ENCODE measurements at regions not wholly inside any gene's neighbourhood (a gene's known extent, or its start where the extent isn't known, plus 50 kb on each side); places are given as distances from the start of the nearest gene placed in this dataset.
A peak's percentile ranks its signal among the peaks of the same experiment; 100 is the strongest.

DNA sequence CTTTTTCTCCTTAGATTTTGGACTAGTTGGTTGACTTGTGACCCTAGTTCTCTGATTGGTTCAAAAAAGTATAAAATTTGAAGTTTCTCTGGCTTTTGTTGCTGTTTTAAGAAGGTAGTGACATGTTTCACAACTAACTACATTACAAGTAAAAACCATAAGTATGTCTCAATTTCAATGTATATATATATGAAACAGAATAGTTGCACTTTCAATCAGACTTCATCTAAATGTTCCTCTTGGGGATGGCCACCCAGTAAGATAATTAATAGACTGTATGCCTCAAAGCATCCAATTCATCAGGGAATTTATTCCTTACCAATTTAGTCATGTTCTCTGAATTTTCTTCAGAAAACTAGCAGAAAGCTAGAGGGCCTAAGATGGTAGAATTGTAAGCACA is 259.7 kb downstream of the RPRM start:
- Histone ChIP-seq H3K4me3 (ENCODE audit: low read depth, low read length) (no peak overlapping the region), H3K4me1 (ENCODE audit: control insufficient read depth, insufficient read depth, low read length) (no peaks in the 10 kb centered on the region), H3K27ac (ENCODE audit: low read depth, low read length) (no peak overlapping the region), H3K27me3 (ENCODE audit: control insufficient read depth, insufficient read depth, low read length) (no peaks in the 10 kb centered on the region), H3K9me3 (ENCODE audit: control insufficient read depth, insufficient read depth, low read length) (no peaks in the 10 kb centered on the region), H3K36me3 (ENCODE audit: control insufficient read depth, insufficient read depth, low read length) (no peaks in the 10 kb centered on the region)
- DNase-seq (ENCODE audit: low read depth in 4 of 6, low spot score in 6 of 6) = no peak

DNA sequence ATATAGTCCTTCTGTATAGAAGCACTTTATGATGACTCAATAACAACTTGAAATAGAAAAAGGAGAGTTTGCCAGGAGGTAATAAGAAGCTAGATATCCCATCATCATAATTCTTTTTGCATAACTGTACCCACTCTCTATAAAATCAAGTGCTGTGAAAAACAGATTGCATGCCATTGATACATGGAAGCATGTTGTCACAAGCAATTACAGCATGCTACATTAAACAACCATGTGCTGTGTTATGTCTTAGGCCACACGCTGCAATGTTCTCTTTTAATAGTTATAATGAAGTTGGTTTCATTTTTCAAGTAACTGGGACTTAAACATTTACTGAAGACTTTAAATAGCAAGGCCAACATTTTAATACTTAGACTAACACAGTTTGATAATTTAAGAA is 264.2 kb downstream of the RPRM start:
- Histone ChIP-seq H3K36me3 (ENCODE audit: control insufficient read depth, insufficient read depth, low read length) (no peaks in the 10 kb centered on the region), H3K4me3 (ENCODE audit: low read depth, low read length) (no peak overlapping the region), H3K9me3 (ENCODE audit: control insufficient read depth, insufficient read depth, low read length) (no peaks in the 10 kb centered on the region), H3K27me3 (ENCODE audit: control insufficient read depth, insufficient read depth, low read length) (no peaks in the 10 kb centered on the region), H3K27ac (ENCODE audit: low read depth, low read length) (no peak overlapping the region), H3K4me1 (ENCODE audit: control insufficient read depth, insufficient read depth, low read length) (no peaks in the 10 kb centered on the region)
- peak in 1 of 6 donors; percentile 77 for DNase-seq (ENCODE audit: low read depth in 4 of 6, low spot score in 6 of 6)
- WGBS (ENCODE audit: insufficient coverage) = no CpG with 5 or more reads among the region's 1 CpG

DNA sequence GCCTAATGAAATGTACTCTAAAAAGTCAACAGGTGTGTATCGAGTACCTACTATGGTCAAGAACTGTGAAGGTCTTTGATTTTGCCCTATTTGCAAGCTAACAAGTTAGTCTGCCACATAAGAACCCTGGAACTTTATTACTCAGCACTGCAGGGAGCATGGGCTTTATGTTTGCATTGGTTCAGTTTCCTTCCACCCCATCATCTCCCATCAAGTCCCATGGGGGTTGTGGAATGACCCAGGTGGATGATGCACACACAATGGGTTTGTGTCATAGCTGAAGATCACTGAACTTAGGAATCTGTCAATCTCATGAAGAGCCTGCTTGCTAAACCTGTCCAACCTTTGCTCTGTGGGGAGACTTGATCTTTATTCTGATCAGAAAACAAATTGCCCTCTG is 265.5 kb downstream of the RPRM start:
- Histone ChIP-seq H3K4me1 (ENCODE audit: control insufficient read depth, insufficient read depth, low read length) (no peaks in the 10 kb centered on the region), H3K27ac (ENCODE audit: low read depth, low read length) (no peak overlapping the region), H3K36me3 (ENCODE audit: control insufficient read depth, insufficient read depth, low read length) (no peaks in the 10 kb centered on the region), H3K4me3 (ENCODE audit: low read depth, low read length) (no peak overlapping the region), H3K27me3 (ENCODE audit: control insufficient read depth, insufficient read depth, low read length) (no peaks in the 10 kb centered on the region), H3K9me3 (ENCODE audit: control insufficient read depth, insufficient read depth, low read length) (no peaks in the 10 kb centered on the region)
- no CpG with 5 or more reads among the region's 1 CpG for WGBS (ENCODE audit: insufficient coverage)
- no peak for DNase-seq (ENCODE audit: low read depth in 4 of 6, low spot score in 6 of 6)

DNA sequence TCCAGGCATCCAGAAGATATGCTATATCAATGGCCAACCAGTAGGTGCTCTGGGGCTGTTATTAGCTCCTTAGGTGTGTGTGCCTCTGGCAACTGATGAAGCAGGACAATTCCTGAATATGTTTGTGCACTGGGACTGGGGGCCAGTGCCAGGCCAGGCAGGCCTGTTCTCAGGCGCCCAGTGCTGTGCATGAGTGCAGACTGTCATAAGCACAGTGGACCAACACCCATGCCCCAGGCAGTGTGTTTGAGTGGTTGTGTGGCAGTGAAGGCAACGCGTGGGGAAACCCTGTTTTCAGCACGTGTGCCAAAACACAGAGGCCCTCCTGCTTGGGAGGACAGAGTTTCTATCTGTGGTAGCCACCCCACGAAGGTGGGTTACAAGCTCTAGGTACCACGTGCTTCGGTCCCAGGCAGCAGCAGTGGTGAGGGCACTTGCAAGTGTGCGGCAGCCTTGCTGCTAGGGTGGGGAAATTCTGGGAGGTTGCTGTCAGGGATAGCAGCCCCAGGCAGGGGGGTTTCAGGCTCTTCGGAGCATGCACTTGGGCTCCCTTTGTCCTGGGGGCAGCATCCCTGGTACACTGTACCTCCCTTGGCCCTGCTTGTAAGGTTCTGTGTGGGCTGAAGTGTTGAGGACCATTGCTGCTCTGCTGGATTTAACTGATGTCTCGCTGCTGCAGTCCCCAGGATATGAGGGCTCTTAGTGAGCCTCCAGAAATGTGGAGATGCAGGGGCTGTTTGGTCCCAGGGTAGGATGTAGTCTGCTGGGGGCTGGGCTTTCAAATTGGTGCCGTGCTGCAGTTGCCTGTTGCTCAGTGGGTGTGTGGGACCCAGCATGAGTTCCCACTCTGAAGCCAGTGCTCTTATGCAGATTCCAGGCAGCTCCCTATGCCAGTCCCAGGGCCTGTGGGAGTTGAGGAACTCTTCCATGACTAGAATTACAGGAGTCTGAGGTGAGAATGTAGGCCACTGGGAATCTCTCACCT is 280.9 kb downstream of the RPRM start:
- H3K9me3 ChIP-seq (ENCODE audit: control insufficient read depth, insufficient read depth, low read length) = no peaks in the 10 kb centered on the region
- WGBS (ENCODE audit: insufficient coverage) = 83% methylated on average over 11 of the region's 11 CpGs
- H3K4me3 ChIP-seq (ENCODE audit: low read depth, low read length) = no peak overlapping the region
- H3K27me3 ChIP-seq (ENCODE audit: control insufficient read depth, insufficient read depth, low read length) = no peaks in the 10 kb centered on the region
- H3K36me3 ChIP-seq (ENCODE audit: control insufficient read depth, insufficient read depth, low read length) = no peaks in the 10 kb centered on the region
- DNase-seq (ENCODE audit: low read depth in 4 of 6, low spot score in 6 of 6) = no peak
- no peaks in the 10 kb centered on the region for H3K4me1 ChIP-seq (ENCODE audit: control insufficient read depth, insufficient read depth, low read length)
- no peak overlapping the region for H3K27ac ChIP-seq (ENCODE audit: low read depth, low read length)

DNA sequence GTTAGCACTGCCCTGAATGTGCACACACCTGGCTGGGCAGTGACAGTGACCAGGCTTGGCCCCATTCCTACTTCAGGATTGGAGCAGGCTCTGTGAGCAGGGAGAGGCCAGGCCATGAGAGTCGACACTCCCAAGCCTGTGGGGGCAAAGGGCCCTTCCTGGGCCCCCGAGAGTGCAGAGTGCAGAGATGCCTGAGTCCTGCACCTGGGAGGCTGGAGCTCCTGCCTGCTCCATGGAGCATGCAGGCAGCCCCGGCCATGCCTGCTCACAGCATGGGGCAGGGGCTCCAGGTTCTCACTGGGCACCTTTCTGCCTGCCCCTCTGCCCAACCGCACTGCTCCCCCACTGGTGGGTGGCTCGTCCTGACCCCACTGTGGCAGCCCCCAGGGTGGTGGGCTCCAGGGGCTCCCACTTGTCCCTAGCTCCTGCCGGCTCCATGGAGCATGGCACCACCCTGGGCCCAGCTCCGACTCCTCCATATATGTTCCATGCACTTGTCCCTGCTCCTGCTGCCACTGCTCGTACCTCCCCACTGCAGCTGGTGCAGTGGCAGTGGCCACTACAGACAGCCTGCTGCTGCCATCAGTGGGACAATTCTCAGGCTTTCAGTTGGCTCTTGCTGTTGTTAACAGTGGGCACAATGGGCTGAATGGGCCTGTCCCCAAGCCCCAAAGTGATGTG is 282.0 kb downstream of the RPRM start:
- DNase-seq (ENCODE audit: low read depth in 4 of 6, low spot score in 6 of 6) = no peak
- 91% methylated on average over 8 of the region's 8 CpGs for WGBS (ENCODE audit: insufficient coverage)
- no peak overlapping the region for H3K27ac ChIP-seq (ENCODE audit: low read depth, low read length)
- H3K9me3 ChIP-seq (ENCODE audit: control insufficient read depth, insufficient read depth, low read length) = no peaks in the 10 kb centered on the region
- H3K27me3 ChIP-seq (ENCODE audit: control insufficient read depth, insufficient read depth, low read length) = no peaks in the 10 kb centered on the region
- H3K4me3 ChIP-seq (ENCODE audit: low read depth, low read length) = no peak overlapping the region
- no peaks in the 10 kb centered on the region for H3K36me3 ChIP-seq (ENCODE audit: control insufficient read depth, insufficient read depth, low read length)
- H3K4me1 ChIP-seq (ENCODE audit: control insufficient read depth, insufficient read depth, low read length) = no peaks in the 10 kb centered on the region

DNA sequence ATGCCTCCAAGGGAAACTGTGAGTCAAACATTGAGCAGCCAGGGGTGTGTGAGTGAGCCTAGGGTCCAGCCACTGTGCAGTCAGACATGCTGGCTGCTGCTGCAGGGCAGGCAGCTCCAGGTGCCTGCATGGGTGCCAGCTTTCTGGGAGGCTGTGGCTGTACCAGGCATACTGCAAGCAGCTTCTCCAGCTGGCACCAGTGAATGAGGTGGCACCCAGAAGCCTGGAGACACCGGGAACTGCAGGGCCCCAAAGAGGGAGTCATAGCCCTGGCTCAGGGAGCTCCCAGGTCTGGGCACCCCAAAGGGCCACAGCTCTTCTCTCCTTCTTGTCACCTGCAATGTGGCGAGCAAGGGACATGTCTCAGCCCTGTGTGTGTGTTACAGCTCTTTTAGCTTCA is 283.2 kb downstream of the RPRM start:
- Histone ChIP-seq H3K4me1 (ENCODE audit: control insufficient read depth, insufficient read depth, low read length) (no peaks in the 10 kb centered on the region), H3K27me3 (ENCODE audit: control insufficient read depth, insufficient read depth, low read length) (no peaks in the 10 kb centered on the region), H3K4me3 (ENCODE audit: low read depth, low read length) (no peak overlapping the region), H3K36me3 (ENCODE audit: control insufficient read depth, insufficient read depth, low read length) (no peaks in the 10 kb centered on the region), H3K9me3 (ENCODE audit: control insufficient read depth, insufficient read depth, low read length) (no peaks in the 10 kb centered on the region), H3K27ac (ENCODE audit: low read depth, low read length) (no peak overlapping the region)
- no peak for DNase-seq (ENCODE audit: low read depth in 4 of 6, low spot score in 6 of 6)
- 93% methylated on average over 1 of the region's 2 CpGs for WGBS (ENCODE audit: insufficient coverage)

DNA sequence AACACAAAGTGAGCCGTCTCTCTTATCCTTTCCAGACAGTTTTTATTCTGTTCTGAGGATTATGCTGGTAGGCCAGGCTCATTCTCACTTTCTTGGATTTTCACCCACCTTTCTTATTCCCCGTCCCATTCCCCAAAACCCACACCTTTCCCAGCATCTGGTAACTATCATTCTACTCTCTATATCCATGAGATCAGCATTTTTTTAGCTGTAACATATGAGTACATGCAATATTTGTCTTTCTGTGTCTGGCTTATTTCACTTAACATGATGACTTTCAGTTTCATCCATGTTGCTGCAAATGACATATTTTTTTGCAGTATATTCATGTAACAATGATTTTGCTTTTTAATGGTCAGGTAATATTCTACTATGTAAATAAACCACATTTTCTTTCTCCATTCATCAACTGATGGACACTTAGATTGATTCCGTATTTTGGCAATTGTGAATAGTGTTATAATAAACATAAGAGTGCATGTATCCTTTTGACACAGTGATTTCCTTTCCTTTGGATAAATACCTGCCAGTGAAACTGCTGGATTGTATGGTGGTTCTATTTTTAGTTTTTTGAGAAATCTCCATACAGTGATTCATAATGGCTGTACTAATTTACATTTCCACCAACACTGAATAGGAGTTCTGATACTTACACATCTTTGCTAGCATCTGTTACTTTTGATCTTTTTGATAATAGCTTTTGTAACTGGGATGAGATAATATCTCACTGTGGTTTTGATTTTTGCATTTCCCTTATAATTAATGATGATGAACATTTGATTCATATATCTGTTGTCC is 289.3 kb downstream of the RPRM start:
- WGBS (ENCODE audit: insufficient coverage) = 100% methylated on average over 1 of the region's 3 CpGs
- H3K4me3 ChIP-seq (ENCODE audit: low read depth, low read length) = no peak overlapping the region
- H3K27me3 ChIP-seq (ENCODE audit: control insufficient read depth, insufficient read depth, low read length) = no peaks in the 10 kb centered on the region
- H3K4me1 ChIP-seq (ENCODE audit: control insufficient read depth, insufficient read depth, low read length) = no peaks in the 10 kb centered on the region
- peaks cover 2% of the 10 kb centered on the region for H3K9me3 ChIP-seq (ENCODE audit: control insufficient read depth, insufficient read depth, low read length)
- no peak for DNase-seq (ENCODE audit: low read depth in 4 of 6, low spot score in 6 of 6)
- no peaks in the 10 kb centered on the region for H3K36me3 ChIP-seq (ENCODE audit: control insufficient read depth, insufficient read depth, low read length)
- H3K27ac ChIP-seq (ENCODE audit: low read depth, low read length) = no peak overlapping the region

DNA sequence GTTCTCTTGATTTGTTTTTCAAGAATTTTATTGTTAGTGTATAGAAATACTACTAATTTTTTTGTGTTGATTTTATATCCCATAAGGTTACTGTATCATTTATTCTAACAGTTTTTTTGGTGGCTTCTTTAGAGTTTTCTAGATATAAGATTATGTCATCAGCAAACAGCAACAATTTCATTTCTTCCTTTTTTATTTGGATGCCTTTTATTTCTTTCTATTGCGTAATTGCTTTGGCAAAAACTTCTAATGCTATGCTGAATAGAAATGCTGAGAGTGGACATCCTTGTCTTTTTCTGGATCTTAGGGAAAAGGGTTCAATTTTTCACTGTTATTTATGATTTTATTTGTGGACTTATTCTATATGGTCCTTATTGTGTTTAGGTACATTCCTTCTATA is 298.8 kb downstream of the RPRM start:
- Histone ChIP-seq H3K27me3 (ENCODE audit: control insufficient read depth, insufficient read depth, low read length) (no peaks in the 10 kb centered on the region), H3K9me3 (ENCODE audit: control insufficient read depth, insufficient read depth, low read length) (no peaks in the 10 kb centered on the region), H3K36me3 (ENCODE audit: control insufficient read depth, insufficient read depth, low read length) (no peaks in the 10 kb centered on the region), H3K4me1 (ENCODE audit: control insufficient read depth, insufficient read depth, low read length) (no peaks in the 10 kb centered on the region), H3K4me3 (ENCODE audit: low read depth, low read length) (no peak overlapping the region), H3K27ac (ENCODE audit: low read depth, low read length) (no peak overlapping the region)
- no peak for DNase-seq (ENCODE audit: low read depth in 4 of 6, low spot score in 6 of 6)
- no CpG with 5 or more reads among the region's 1 CpG for WGBS (ENCODE audit: insufficient coverage)

DNA sequence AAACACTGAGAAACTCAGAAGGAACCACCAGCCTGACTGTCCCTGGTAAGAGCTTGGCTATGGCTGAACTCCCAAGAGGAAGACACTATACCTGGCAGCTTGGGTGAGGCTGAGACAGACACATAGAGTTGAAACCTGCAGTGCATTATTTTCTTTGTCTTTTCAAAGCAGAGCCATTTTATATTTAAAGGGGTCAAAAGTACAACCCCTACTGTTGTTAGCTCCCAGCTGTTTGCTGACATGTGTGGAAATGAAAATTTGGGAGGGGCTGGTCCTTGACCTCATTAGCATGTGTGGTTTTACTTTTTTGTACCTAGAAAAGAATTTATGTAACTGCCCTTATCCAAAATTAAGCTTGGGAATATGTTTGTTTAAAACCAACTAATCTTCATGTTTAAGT is 309.0 kb downstream of the RPRM start:
- Histone ChIP-seq H3K4me3 (ENCODE audit: low read depth, low read length) (no peak overlapping the region), H3K27ac (ENCODE audit: low read depth, low read length) (no peak overlapping the region), H3K27me3 (ENCODE audit: control insufficient read depth, insufficient read depth, low read length) (no peaks in the 10 kb centered on the region), H3K9me3 (ENCODE audit: control insufficient read depth, insufficient read depth, low read length) (no peaks in the 10 kb centered on the region), H3K4me1 (ENCODE audit: control insufficient read depth, insufficient read depth, low read length) (no peaks in the 10 kb centered on the region), H3K36me3 (ENCODE audit: control insufficient read depth, insufficient read depth, low read length) (no peaks in the 10 kb centered on the region)
- no peak for DNase-seq (ENCODE audit: low read depth in 4 of 6, low spot score in 6 of 6)
